SU-DHL-6 (cell line): ENCODE measurements at regions not wholly inside any gene's neighbourhood (a gene's known extent, or its start where the extent isn't known, plus 50 kb on each side); places are given as distances from the start of the nearest gene placed in this dataset.

Source experiments
- H2AFZ ChIP-seq: fragments of 200-600 bp; sonication (generic); 2 replicates; pipeline ENCODE4 v1.6.1; 2014; ENCODE audit warnings: low read depth, mild to moderate bottlenecking, moderate library complexity, mixed read lengths, antibody characterized with exemption, low read length; ENCODE audit not compliant: severe bottlenecking
- H3F3A ChIP-seq: fragments of 200-600 bp; shearing (Covaris generic); 2 replicates; pipeline ENCODE4 v1.6.0; 2016; ENCODE audit warnings: antibody characterized with exemption, mild to moderate bottlenecking; ENCODE audit not compliant: insufficient read depth
- H3K27ac ChIP-seq: fragments of 200-600 bp; sonication (generic); 2 replicates; pipeline ENCODE4 v1.5.1; 2016; ENCODE audit warnings: low read depth, mild to moderate bottlenecking, low read length, moderate library complexity, mixed read lengths
- H3K27me3 ChIP-seq: fragments of 200-600 bp; sonication (generic), shearing (Covaris generic); 2 replicates; pipeline ENCODE4 v1.6.0; 2014; ENCODE audit warnings: mild to moderate bottlenecking, low read length
- H3K36me3 ChIP-seq: fragments of 200-600 bp; sonication (generic); 2 replicates; pipeline ENCODE4 v1.6.1; 2014; ENCODE audit warnings: mild to moderate bottlenecking, low read length, mixed read lengths
- H3K4me2 ChIP-seq: fragments of 300-600, 200-600 bp; shearing (Covaris generic), sonication (generic); 2 replicates; pipeline ENCODE4 v1.6.0; 2014; ENCODE audit warnings: low read length, low read depth, mild to moderate bottlenecking; ENCODE audit not compliant: poor library complexity, severe bottlenecking
- H3K4me3 ChIP-seq: fragments of 200-600 bp; sonication (generic); 2 replicates; pipeline ENCODE4 v1.5.1; 2014; ENCODE audit warnings: antibody characterized with exemption, low read length, mild to moderate bottlenecking, mixed read lengths; ENCODE audit not compliant: insufficient read depth, poor library complexity, severe bottlenecking
- H3K79me2 ChIP-seq: fragments of 200-600 bp; sonication (generic); 2 replicates; pipeline ENCODE4 v1.6.1; 2014; ENCODE audit warnings: mild to moderate bottlenecking, low read length, moderate library complexity; ENCODE audit not compliant: insufficient read depth
- H3K9ac ChIP-seq: fragments of 200-600 bp; sonication (generic); 2 replicates; pipeline ENCODE4 v1.7.0; 2014; ENCODE audit warnings: mild to moderate bottlenecking, low read length
- H3K9me2 ChIP-seq: fragments of 200-600 bp; sonication (generic); replicated peaks from 2 replicates; pipeline ENCODE4 v1.6.1; 2014; ENCODE audit warnings: low read length; ENCODE audit not compliant: insufficient read depth
- H3K9me3 ChIP-seq: fragments of 200-600 bp; sonication (generic); 2 replicates; pipeline ENCODE4 v1.6.1; 2014; ENCODE audit warnings: low read length, mixed read lengths; ENCODE audit not compliant: insufficient read depth
- H4K20me1 ChIP-seq: fragments of 200-600 bp; sonication (generic); 2 replicates; pipeline ENCODE4 v1.6.1; 2014; ENCODE audit warnings: low read depth, mild to moderate bottlenecking, antibody characterized with exemption, low read length, moderate library complexity, mixed read lengths
- CTCF ChIP-seq: fragments of 200-600 bp; sonication (generic); IDR thresholded peaks from one replicate; pipeline ENCODE4 v1.5.1; 2017; ENCODE audit warnings: antibody characterized with exemption, mild to moderate bottlenecking, low read length, moderate library complexity; ENCODE audit not compliant: insufficient read depth, poor library complexity, severe bottlenecking
- EZH2phosphoT487 ChIP-seq: fragments of 200-600 bp; sonication (generic), shearing (Covaris generic); conservative IDR thresholded peaks from 2 replicates; pipeline ENCODE4 v1.6.1; 2018; ENCODE audit warnings: mild to moderate bottlenecking, antibody characterized with exemption, low read length, moderate library complexity, mixed read lengths

DNA sequence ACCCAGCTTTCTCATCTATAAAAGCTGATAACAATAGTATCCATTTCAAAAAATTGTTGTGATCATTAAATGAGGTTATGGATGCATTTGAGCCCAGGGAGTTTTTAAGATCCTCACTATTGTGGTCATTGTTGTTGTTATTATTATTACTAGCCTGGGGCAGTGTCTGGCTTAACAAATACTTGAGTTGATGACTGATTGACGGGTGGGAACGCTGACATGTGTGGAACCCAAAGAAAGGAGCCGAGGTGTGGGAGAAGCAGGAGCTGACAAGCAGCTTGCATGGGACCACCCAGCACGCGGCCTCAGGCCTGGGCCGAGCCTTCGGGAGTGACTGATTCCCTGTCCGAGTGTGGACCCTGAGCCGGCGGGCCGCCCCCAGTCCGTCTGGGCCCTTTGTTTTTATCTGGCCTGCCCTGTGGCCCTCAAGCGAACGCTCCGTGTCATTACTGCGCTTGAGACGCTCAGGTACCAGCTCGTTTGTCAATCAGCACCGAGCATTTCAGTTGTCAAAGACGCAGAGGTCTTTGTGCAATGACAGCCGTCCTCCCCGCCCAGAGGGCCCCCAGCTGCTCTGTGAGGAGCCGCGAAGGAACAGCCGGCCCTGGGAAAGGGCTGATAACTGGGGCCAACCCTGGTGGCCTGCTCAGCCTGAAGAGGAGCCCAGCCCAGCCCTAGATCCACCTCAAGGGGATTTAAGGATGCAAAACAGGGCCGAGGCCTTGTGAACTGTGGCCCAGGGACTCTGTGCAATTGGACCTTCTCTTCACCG is 132.9 kb upstream of the FOXF1 start:
- Histone ChIP-seq H4K20me1 (no peaks in the 10 kb centered on the region), H3K9ac (no peak overlapping the region), H3K27me3 (no peaks in the 10 kb centered on the region), H3F3A (no peaks in the 10 kb centered on the region), H3K9me2 (no peaks in the 10 kb centered on the region), H2AFZ (no peak overlapping the region), H3K79me2 (no peaks in the 10 kb centered on the region), H3K4me2 (no peak overlapping the region), H3K4me3 (no peak overlapping the region), H3K36me3 (no peaks in the 10 kb centered on the region), H3K9me3 (no peaks in the 10 kb centered on the region), H3K27ac (no peak overlapping the region)
- TF ChIP-seq EZH2phosphoT487 (no peak), CTCF (no peak)

- no peak overlapping the region for H3K4me3 ChIP-seq
- H4K20me1 ChIP-seq: no peaks in the 10 kb centered on the region
- H3K9ac ChIP-seq: no peak overlapping the region
- H3K79me2 ChIP-seq: no peaks in the 10 kb centered on the region
- no peaks in the 10 kb centered on the region for H3K27me3 ChIP-seq
- H3F3A ChIP-seq: no peaks in the 10 kb centered on the region
- no peaks in the 10 kb centered on the region for H3K9me2 ChIP-seq
- no peaks in the 10 kb centered on the region for H3K9me3 ChIP-seq
- TF ChIP-seq CTCF (no peak), EZH2phosphoT487 (no peak)
- H2AFZ ChIP-seq: no peak overlapping the region
- no peak overlapping the region for H3K27ac ChIP-seq
- H3K36me3 ChIP-seq: no peaks in the 10 kb centered on the region
- no peak overlapping the region for H3K4me2 ChIP-seq
These were observed 132.2 kb upstream of the FOXF1 start for GRCh38 chr16:86378128-86378527.

- Histone ChIP-seq H3K27ac (no peak overlapping the region), H3K79me2 (no peaks in the 10 kb centered on the region), H3K9me2 (no peaks in the 10 kb centered on the region), H3K9me3 (no peaks in the 10 kb centered on the region), H2AFZ (no peak overlapping the region), H3K27me3 (no peaks in the 10 kb centered on the region), H3K4me2 (no peak overlapping the region), H3K4me3 (no peak overlapping the region), H3K36me3 (no peaks in the 10 kb centered on the region), H4K20me1 (no peaks in the 10 kb centered on the region), H3K9ac (no peak overlapping the region), H3F3A (no peaks in the 10 kb centered on the region)
- TF ChIP-seq CTCF (no peak), EZH2phosphoT487 (no peak)
These were observed 131.4 kb upstream of the FOXF1 start for GRCh38 chr16:86378831-86379504.
